B cell (primary cell): ENCODE measurements at regions not wholly inside any gene's neighbourhood (a gene's known extent, or its start where the extent isn't known, plus 50 kb on each side); places are given as distances from the start of the nearest gene placed in this dataset.

ENCODE experiments used
- ATAC-seq: fragments of 200-7000 bp; cut with Tn5 transposase; one replicate; pipeline ENCODE4 v1.10.0; 2021; ENCODE audit warnings: low read depth, mild to moderate bottlenecking, moderate number of reproducible peaks, moderate library complexity
- CTCF ChIA-PET: fragments of 350-600 bp; sonication (Branson Sonifier 250); formaldehyde crosslinking; loops from one replicate; lab custom pipeline; 2021; ENCODE audit warnings: antibody characterized with exemption, inconsistent platforms; lab: Charles Lee
- POLR2A ChIA-PET: fragments of 350-600 bp; sonication (Branson Sonifier 250); formaldehyde crosslinking; loops from one replicate; lab custom pipeline; 2021; ENCODE audit warnings: antibody characterized with exemption; lab: Charles Lee
- DNase-seq: peaks from one replicate; pipeline ENCODE4 v3.0.0; 2013
- H2AFZ ChIP-seq: 2 replicates; pipeline ENCODE4 v1.6.1; 2012; ENCODE audit warnings: mild to moderate bottlenecking, low read depth, low read length; ENCODE audit not compliant: insufficient read depth, poor library complexity, severe bottlenecking
- H3K27ac ChIP-seq, 2 donors: 1 replicate in 1 of 2; 2 replicates in 1 of 2; pipeline ENCODE4 v1.5.1; 2012 to 2013; ENCODE audit warnings: low read length in 2 of 2, mild to moderate bottlenecking in 2 of 2, moderate library complexity in 1 of 2
- H3K27me3 ChIP-seq, 4 experiments: fragments of 200-600 bp in 1 of 4; sonication (generic) in 1 of 4; replicated peaks in 1 of 4; 1 replicate in 2 of 4; 2 replicates in 2 of 4; pipeline versions ENCODE4 v1.6.1 to v1.7.0; 2013 to 2016; ENCODE audit warnings: low read length in 3 of 4, mild to moderate bottlenecking in 2 of 4, mixed read lengths in 1 of 4, moderate library complexity in 1 of 4; ENCODE audit not compliant: insufficient read depth in 4 of 4, control insufficient read depth in 3 of 4; ENCODE audit errors: control extremely low read depth in 1 of 4
- H3K36me3 ChIP-seq, 2 experiments: replicated peaks in 1 of 2; 1 replicate in 1 of 2; 2 replicates in 1 of 2; pipeline versions ENCODE4 v1.6.1 to v1.7.1; 2013; ENCODE audit warnings: low read length in 1 of 2; ENCODE audit not compliant: insufficient read depth in 2 of 2, control insufficient read depth in 1 of 2; ENCODE audit errors: control extremely low read depth in 1 of 2, extremely low read depth in 1 of 2
- H3K4me1 ChIP-seq, 2 donors: fragments of 200-600 bp in 1 of 2; sonication (generic) in 1 of 2; 1 replicate in 1 of 2; 2 replicates in 1 of 2; pipeline versions ENCODE4 v1.5.1 to v1.6.1; 2013 to 2017; ENCODE audit warnings: low read length in 2 of 2; ENCODE audit not compliant: control insufficient read depth in 2 of 2, insufficient read depth in 2 of 2
- H3K4me2 ChIP-seq: replicated peaks from 2 replicates; pipeline ENCODE3; 2012; ENCODE audit warnings: mild to moderate bottlenecking, low read depth, low read length; ENCODE audit not compliant: poor library complexity, severe bottlenecking
- H3K4me3 ChIP-seq, 5 experiments: fragments of 200-600 bp in 1 of 5; sonication (generic) in 1 of 5; 1 replicate in 3 of 5; 2 replicates in 2 of 5; pipeline versions ENCODE4 v1.5.1 to v1.7.0; 2011 to 2016; ENCODE audit warnings: low read length in 4 of 5, mild to moderate bottlenecking in 4 of 5, low read depth in 2 of 5, control low read depth in 1 of 5, moderate library complexity in 1 of 5; ENCODE audit not compliant: insufficient read depth in 1 of 5; ENCODE audit errors: control extremely low read depth in 1 of 5, extremely low read depth in 1 of 5
- H3K79me2 ChIP-seq: fragments of 200-600 bp; sonication (generic); one replicate; pipeline ENCODE4 v1.6.0; 2016; ENCODE audit warnings: low read length; ENCODE audit not compliant: control insufficient read depth, insufficient read depth
- H3K9ac ChIP-seq: fragments of 200-600 bp; sonication (generic); 2 replicates; pipeline ENCODE4 v1.6.1; 2017; ENCODE audit warnings: mild to moderate bottlenecking, low read length, moderate library complexity
- H3K9me3 ChIP-seq, 3 donors: one replicate each; pipeline versions ENCODE4 v1.6.1 to v1.7.1; 2013; ENCODE audit warnings: low read length in 2 of 3; ENCODE audit not compliant: control insufficient read depth in 2 of 3, insufficient read depth in 1 of 3; ENCODE audit errors: control extremely low read depth in 1 of 3
- H4K20me1 ChIP-seq: 2 replicates; pipeline ENCODE4 v1.6.0; 2012; ENCODE audit warnings: mild to moderate bottlenecking, low read length; ENCODE audit not compliant: insufficient read depth, control insufficient read depth, poor library complexity, severe bottlenecking
- H3K27ac Mint-ChIP-seq: one replicate; pipeline ENCODE4 v1.8.0; 2021; ENCODE audit warnings: mixed read lengths
- H3K27me3 Mint-ChIP-seq: one replicate; pipeline ENCODE4 v1.8.0; 2021; ENCODE audit warnings: mixed read lengths
- H3K4me1 Mint-ChIP-seq: one replicate; pipeline ENCODE4 v1.8.0; 2021; ENCODE audit warnings: mixed read lengths
- H3K4me3 Mint-ChIP-seq: one replicate; pipeline ENCODE4 v1.8.0; 2021; ENCODE audit warnings: mixed read lengths
- H3K9me3 Mint-ChIP-seq: one replicate; pipeline ENCODE4 v1.8.0; 2022; ENCODE audit warnings: mixed read lengths; ENCODE audit not compliant: insufficient read depth
- CTCF ChIP-seq: fragments of 200-600 bp; IDR thresholded peaks from one replicate; pipeline ENCODE4 v1.8.0; 2022; ENCODE audit warnings: antibody characterized with exemption, mild to moderate bottlenecking
- EZH2 ChIP-seq: IDR thresholded peaks from 2 replicates; pipeline ENCODE4 v1.6.1; 2012; ENCODE audit warnings: borderline replicate concordance, low read depth, mild to moderate bottlenecking, moderate library complexity, low read length; ENCODE audit not compliant: insufficient read depth, poor library complexity, severe bottlenecking
- WGBS: methylation state at CpG from one replicate; pipeline ENCODE4 v1.1.5; 2013; ENCODE audit warnings: missing lambda C conversion rate; ENCODE audit not compliant: insufficient coverage; 5-methylcytosine and 5-hydroxymethylcytosine counted together
- intact Hi-C: fragments of 100-400 bp; cut with micrococcal nuclease; formaldehyde crosslinking; loops from one replicate; pipeline ENCODE4 v1.10.0; 2022

- 100% methylated on average over 2 of the region's 9 CpGs for WGBS
- no peak overlapping the region for H3K4me3 Mint-ChIP-seq
- ATAC-seq (no peak), DNase-seq (no peak)
- TF ChIP-seq CTCF, result no peak
- TF ChIP-seq EZH2, result no peak
- no peaks in the 10 kb centered on the region for H3K79me2 ChIP-seq
- no peaks in the 10 kb centered on the region for H3K4me1 Mint-ChIP-seq
- H2AFZ ChIP-seq, result no peak overlapping the region
- no peaks in the 10 kb centered on the region for H4K20me1 ChIP-seq
- intact Hi-C loops, result no loop called here
- no peak overlapping the region for H3K27ac Mint-ChIP-seq
- ChIA-PET POLR2A (no interaction called here), CTCF (interaction anchor here (0.8 kb wide), 1 partner anchor 10 kb away, joined by 3 read pairs; no protein-coding TSS in a partner anchor)
- no peaks in the 10 kb centered on the region for H3K4me1 ChIP-seq
- H3K9me3 Mint-ChIP-seq, result no peaks in the 10 kb centered on the region
- no peak overlapping the region for H3K4me3 ChIP-seq
- H3K27me3 ChIP-seq, result no peaks in the 10 kb centered on the region
- H3K27me3 Mint-ChIP-seq, result no peaks in the 10 kb centered on the region
- no peak overlapping the region for H3K4me2 ChIP-seq
- no peak overlapping the region for H3K27ac ChIP-seq
- H3K9ac ChIP-seq, result no peak overlapping the region
- H3K36me3 ChIP-seq, result no peaks in the 10 kb centered on the region
- no peaks in the 10 kb centered on the region for H3K9me3 ChIP-seq
Measured at GRCh38 chr2:163943403-163944346, 207.9 kb upstream of the FIGN start.

GRCh38 chr2:163934131-163934530 is 198.3 kb upstream of the FIGN start:
- H3K4me3 ChIP-seq, result no peak overlapping the region
- H3K9me3 ChIP-seq, result no peaks in the 10 kb centered on the region
- no peak overlapping the region for H3K27ac ChIP-seq
- Mint-ChIP-seq H3K27me3 (no peaks in the 10 kb centered on the region), H3K4me3 (no peak overlapping the region), H3K9me3 (no peaks in the 10 kb centered on the region), H3K27ac (no peak overlapping the region), H3K4me1 (no peaks in the 10 kb centered on the region)
- TF ChIP-seq EZH2 (no peak), CTCF (no peak)
- DNase-seq (no peak), ATAC-seq (no peak)
- H3K4me2 ChIP-seq, result no peak overlapping the region
- no peaks in the 10 kb centered on the region for H3K36me3 ChIP-seq
- H4K20me1 ChIP-seq, result no peaks in the 10 kb centered on the region
- intact Hi-C loops, result no loop called here
- no peaks in the 10 kb centered on the region for H3K27me3 ChIP-seq
- no peak overlapping the region for H3K9ac ChIP-seq
- H2AFZ ChIP-seq, result no peak overlapping the region
- ChIA-PET CTCF (interaction anchor here (0.5 kb wide), 1 partner anchor 9 kb away, joined by 3 read pairs; no protein-coding TSS in a partner anchor), POLR2A (no interaction called here)
- H3K79me2 ChIP-seq, result no peaks in the 10 kb centered on the region
- no peaks in the 10 kb centered on the region for H3K4me1 ChIP-seq
